ENCODE measurements at regions not wholly inside any gene's neighbourhood (a gene's known extent, or its start where the extent isn't known, plus 50 kb on each side); places are given as distances from the start of the nearest gene placed in this dataset.

- no peak for DNase-seq (ENCODE audit: low spot score)
These were observed 72.7 kb upstream of the AKAP13 start for GRCh38 chr15:85307687-85308045.

GRCh38 chr15:85311647-85312046, 68.8 kb upstream of the AKAP13 start:
- no peak for DNase-seq (ENCODE audit: low spot score)

- DNase-seq (ENCODE audit: low spot score), result peak; percentile 33
These were observed 67.9 kb upstream of the AKAP13 start for GRCh38 chr15:85312486-85312885.

- peak; percentile 29 for DNase-seq (ENCODE audit: low spot score)
These were observed 67.5 kb upstream of the AKAP13 start for GRCh38 chr15:85312929-85313331.

- DNase-seq (ENCODE audit: low spot score), result no peak
These were observed 67.1 kb upstream of the AKAP13 start for GRCh38 chr15:85313339-85313738.

- DNase-seq (ENCODE audit: low spot score), result no peak
These were observed 66.3 kb upstream of the AKAP13 start for GRCh38 chr15:85314146-85314545.

- DNase-seq (ENCODE audit: low spot score), result no peak
These were observed 65.8 kb upstream of the AKAP13 start for GRCh38 chr15:85314633-85315032.

- DNase-seq (ENCODE audit: low spot score), result no peak
These were observed 64.0 kb upstream of the AKAP13 start for GRCh38 chr15:85316244-85316934.

GRCh38 chr15:85318048-85318731, 62.2 kb upstream of the AKAP13 start:
- DNase-seq (ENCODE audit: low spot score), result peak; percentile 77

GRCh38 chr15:85318732-85319076, 61.7 kb upstream of the AKAP13 start:
- DNase-seq (ENCODE audit: low spot score), result no peak

GRCh38 chr15:85324202-85324601, 56.2 kb upstream of the AKAP13 start:
- DNase-seq (ENCODE audit: low spot score), result no peak

- DNase-seq (ENCODE audit: low spot score), result no peak
These were observed 54.6 kb upstream of the AKAP13 start for GRCh38 chr15:85325834-85326233.

GRCh38 chr15:85326291-85326690, 54.1 kb upstream of the AKAP13 start:
- no peak for DNase-seq (ENCODE audit: low spot score)

GRCh38 chr15:85327820-85328219, 52.6 kb upstream of the AKAP13 start:
- no peak for DNase-seq (ENCODE audit: low spot score)

- DNase-seq (ENCODE audit: low spot score), result peak; percentile 57
These were observed 50.6 kb upstream of the AKAP13 start for GRCh38 chr15:85329561-85330422.
